Neural progenitor cell (in vitro differentiated cells): ENCODE measurements at regions not wholly inside any gene's neighbourhood (a gene's known extent, or its start where the extent isn't known, plus 50 kb on each side); places are given as distances from the start of the nearest gene placed in this dataset.

Source experiments
- EZH2 ChIP-seq: fragments of 200-600 bp; sonication (generic); IDR thresholded peaks from 2 replicates; pipeline ENCODE4 v1.6.1; 2017; ENCODE audit warnings: antibody characterized with exemption, mild to moderate bottlenecking, moderate library complexity
- EZH2phosphoT487 ChIP-seq: fragments of 200-600 bp; sonication (generic); IDR thresholded peaks from 2 replicates; pipeline ENCODE4 v1.6.1; 2017; ENCODE audit warnings: antibody characterized with exemption
- TF ChIP-seq, protein P1 (sequence below): fragments of 200-600 bp; sonication (generic); IDR thresholded peaks from 2 replicates; pipeline ENCODE4 v1.5.1; 2017; ENCODE audit warnings: antibody characterized with exemption, mild to moderate bottlenecking

DNA sequence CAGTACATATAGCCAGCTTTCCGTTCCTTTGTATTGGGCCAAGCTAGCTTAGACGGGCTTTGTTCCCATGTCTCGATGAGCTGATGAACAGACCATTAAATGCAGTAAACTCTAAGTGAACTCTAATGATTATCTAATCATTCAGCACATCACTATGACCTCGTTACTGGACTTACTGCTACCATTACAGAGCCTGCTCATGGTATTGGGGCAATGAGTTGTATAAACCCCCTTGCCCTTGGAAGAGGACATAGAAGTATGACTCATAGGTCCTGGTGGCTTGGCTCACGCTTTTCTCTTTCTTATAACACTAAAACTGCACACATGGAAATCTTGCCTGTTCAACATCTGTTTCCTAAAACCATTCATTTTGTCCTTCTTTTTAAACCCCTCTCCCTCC is 93.6 kb upstream of the DYNLRB2 start:
- TF ChIP-seq, protein P1, sequence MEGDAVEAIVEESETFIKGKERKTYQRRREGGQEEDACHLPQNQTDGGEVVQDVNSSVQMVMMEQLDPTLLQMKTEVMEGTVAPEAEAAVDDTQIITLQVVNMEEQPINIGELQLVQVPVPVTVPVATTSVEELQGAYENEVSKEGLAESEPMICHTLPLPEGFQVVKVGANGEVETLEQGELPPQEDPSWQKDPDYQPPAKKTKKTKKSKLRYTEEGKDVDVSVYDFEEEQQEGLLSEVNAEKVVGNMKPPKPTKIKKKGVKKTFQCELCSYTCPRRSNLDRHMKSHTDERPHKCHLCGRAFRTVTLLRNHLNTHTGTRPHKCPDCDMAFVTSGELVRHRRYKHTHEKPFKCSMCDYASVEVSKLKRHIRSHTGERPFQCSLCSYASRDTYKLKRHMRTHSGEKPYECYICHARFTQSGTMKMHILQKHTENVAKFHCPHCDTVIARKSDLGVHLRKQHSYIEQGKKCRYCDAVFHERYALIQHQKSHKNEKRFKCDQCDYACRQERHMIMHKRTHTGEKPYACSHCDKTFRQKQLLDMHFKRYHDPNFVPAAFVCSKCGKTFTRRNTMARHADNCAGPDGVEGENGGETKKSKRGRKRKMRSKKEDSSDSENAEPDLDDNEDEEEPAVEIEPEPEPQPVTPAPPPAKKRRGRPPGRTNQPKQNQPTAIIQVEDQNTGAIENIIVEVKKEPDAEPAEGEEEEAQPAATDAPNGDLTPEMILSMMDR, result no peak
- TF ChIP-seq EZH2 (no peak), EZH2phosphoT487 (no peak)
